BJ (cell line): ENCODE measurements at regions not wholly inside any gene's neighbourhood (a gene's known extent, or its start where the extent isn't known, plus 50 kb on each side); places are given as distances from the start of the nearest gene placed in this dataset.

Experiments
- CTCF ChIA-PET: fragments of 350-600 bp; formaldehyde crosslinking; extraction: SDS; loops from one replicate; lab custom pipeline; 2021; ENCODE audit warnings: antibody characterized with exemption, inconsistent platforms; lab: Yijun Ruan, JAX
- POLR2A ChIA-PET: fragments of 300-600 bp; sonication (Branson Sonifier 250); formaldehyde crosslinking; extraction: SDS; loops from one replicate; lab custom pipeline; 2021; ENCODE audit warnings: antibody characterized with exemption; lab: Charles Lee
- DNase-seq: peaks from one replicate; pipeline ENCODE4 v3.0.0-alpha.2; 2011; ENCODE audit warnings: low read depth
- H3K27me3 ChIP-seq: 2 replicates; pipeline ENCODE4 v1.6.0; 2011; ENCODE audit warnings: low read length; ENCODE audit not compliant: control insufficient read depth, insufficient read depth
- H3K36me3 ChIP-seq: 2 replicates; pipeline ENCODE4 v1.5.1; 2011; ENCODE audit warnings: low read length; ENCODE audit not compliant: control insufficient read depth, insufficient read depth
- H3K4me3 ChIP-seq: 2 replicates; pipeline ENCODE4 v1.5.1; 2011; ENCODE audit warnings: low read depth, mild to moderate bottlenecking, control low read depth, low read length
- CTCF ChIP-seq: IDR thresholded peaks from 2 replicates; pipeline ENCODE4 v1.5.1; 2011; ENCODE audit warnings: low read depth, mild to moderate bottlenecking, control low read depth, inconsistent platforms, low read length, moderate library complexity; ENCODE audit not compliant: insufficient read depth

DNA sequence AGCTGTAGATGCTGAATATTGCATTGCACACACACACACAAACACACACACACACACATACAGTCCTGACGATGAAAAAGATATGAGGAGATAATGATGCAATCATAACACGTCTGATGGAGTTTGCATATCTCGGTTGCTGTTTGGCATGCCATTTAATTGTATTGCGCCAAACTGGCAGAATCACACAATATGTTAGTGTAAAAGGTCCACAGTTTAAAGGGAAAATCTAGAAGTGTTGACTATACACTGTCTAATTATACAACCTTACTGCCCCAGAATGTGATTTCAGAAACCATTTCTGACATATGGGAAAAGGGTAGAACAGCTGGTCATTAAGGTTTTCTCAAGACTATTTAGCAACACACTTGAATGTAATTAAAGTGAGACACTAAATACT, 123.7 kb upstream of the PROX1 start:
- Histone ChIP-seq H3K36me3 (no peaks in the 10 kb centered on the region), H3K4me3 (no peak overlapping the region), H3K27me3 (no peaks in the 10 kb centered on the region)
- ChIA-PET POLR2A (no interaction called here), CTCF (no interaction called here)
- TF ChIP-seq CTCF: no peak
- DNase-seq: no peak

DNA sequence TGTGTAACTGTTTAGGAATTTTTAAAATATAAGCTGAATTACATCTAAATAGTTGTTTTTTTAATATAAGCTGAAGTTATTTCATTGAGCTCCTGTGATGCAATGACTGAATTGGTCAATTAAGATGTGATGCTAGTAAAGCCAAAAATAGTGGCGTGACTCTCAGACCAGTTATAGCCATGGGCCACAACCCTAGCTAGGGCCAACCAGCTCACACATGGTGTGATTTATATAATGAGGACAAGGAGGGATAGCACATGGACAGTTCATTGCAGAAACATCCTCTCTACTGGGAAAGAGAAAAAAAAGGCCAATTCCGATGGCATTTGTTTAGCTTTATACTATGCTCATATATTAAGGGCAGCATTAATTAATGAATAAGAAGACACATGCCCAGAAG, 119.3 kb upstream of the PROX1 start:
- POLR2A ChIA-PET: no interaction called here
- Histone ChIP-seq H3K36me3 (no peaks in the 10 kb centered on the region), H3K4me3 (no peak overlapping the region), H3K27me3 (no peaks in the 10 kb centered on the region)
- CTCF ChIA-PET: no interaction called here
- DNase-seq: no peak
- TF ChIP-seq CTCF: no peak

GRCh38 chr1:213871179-213871578, 116.6 kb upstream of the PROX1 start:
- Histone ChIP-seq H3K27me3 (no peaks in the 10 kb centered on the region), H3K36me3 (no peaks in the 10 kb centered on the region), H3K4me3 (no peak overlapping the region)
- DNase-seq: no peak
- CTCF ChIA-PET: no interaction called here
- TF ChIP-seq CTCF: no peak
- POLR2A ChIA-PET: no interaction called here

DNA sequence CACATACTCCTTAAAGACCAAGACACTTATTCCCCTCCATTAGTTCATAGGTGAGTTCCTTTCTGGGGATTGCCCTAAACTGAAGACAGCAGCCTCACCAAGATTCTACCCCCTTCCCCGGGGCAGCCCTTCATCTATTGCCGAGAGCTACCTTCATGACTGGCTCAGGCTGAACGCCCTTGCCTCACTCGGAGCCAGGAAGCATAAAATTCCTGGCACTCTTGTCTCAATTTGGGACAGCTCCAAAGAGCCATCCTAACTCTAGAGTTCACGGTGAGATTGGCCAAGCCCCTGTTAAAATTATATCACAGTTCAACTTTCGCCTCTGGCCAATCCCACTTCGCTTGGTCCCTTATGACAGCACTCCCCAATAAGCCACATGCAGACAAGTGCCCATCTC, 113.0 kb upstream of the PROX1 start:
- no peaks in the 10 kb centered on the region for H3K27me3 ChIP-seq
- no peak for TF ChIP-seq CTCF
- H3K36me3 ChIP-seq: no peaks in the 10 kb centered on the region
- ChIA-PET CTCF (no interaction called here), POLR2A (no interaction called here)
- no peak for DNase-seq
- H3K4me3 ChIP-seq: no peak overlapping the region

DNA sequence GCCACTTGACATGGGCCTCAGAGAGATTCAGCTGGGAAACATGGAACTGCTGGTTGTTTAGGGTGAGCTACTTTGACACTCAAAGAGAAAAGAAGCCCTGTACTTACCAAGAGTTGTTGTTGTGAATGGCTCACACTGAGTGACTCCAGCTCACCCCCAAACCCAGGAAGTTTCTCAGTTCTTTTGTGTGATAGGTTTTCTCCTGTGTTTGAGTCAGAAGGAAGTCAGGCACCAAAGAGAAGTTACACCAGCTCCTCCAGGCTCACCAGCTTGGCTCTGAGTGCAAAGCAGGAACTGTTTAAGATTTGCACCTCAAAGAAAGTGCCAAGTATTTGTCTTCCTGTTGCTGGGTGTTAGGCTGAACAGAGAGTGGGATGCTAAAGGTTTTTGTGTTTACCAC, 111.2 kb upstream of the PROX1 start:
- Histone ChIP-seq H3K4me3 (no peak overlapping the region), H3K36me3 (no peaks in the 10 kb centered on the region), H3K27me3 (no peaks in the 10 kb centered on the region)
- CTCF ChIA-PET: no interaction called here
- no peak for TF ChIP-seq CTCF
- no peak for DNase-seq
- POLR2A ChIA-PET: no interaction called here
